Mononuclear cell (primary cell): ENCODE measurements at regions not wholly inside any gene's neighbourhood (a gene's known extent, or its start where the extent isn't known, plus 50 kb on each side); places are given as distances from the start of the nearest gene placed in this dataset.
"Not testable (repeated sequence)": the region's sequence is repeated elsewhere in the genome, so short reads cannot be mapped to it uniquely, and the experiment has no call there.

Experiments
- H3K27me3 ChIP-seq: 2 replicates; pipeline ENCODE4 v1.6.0; 2011; ENCODE audit warnings: low read length, control low read depth; ENCODE audit not compliant: insufficient read depth
- H3K4me1 ChIP-seq: 2 replicates; pipeline ENCODE4 v1.5.1; 2011; ENCODE audit warnings: mild to moderate bottlenecking, low read length, control low read depth; ENCODE audit not compliant: insufficient read depth
- H3K4me3 ChIP-seq: 2 replicates; pipeline ENCODE4 v1.5.1; 2011; ENCODE audit warnings: mild to moderate bottlenecking, low read length, moderate library complexity
- H3K9me3 ChIP-seq: 2 replicates; pipeline ENCODE4 v1.5.1; 2011; ENCODE audit warnings: low read depth, mild to moderate bottlenecking, control low read depth, low read length

- Histone ChIP-seq H3K4me3 (no peak overlapping the region), H3K27me3 (no peaks in the 10 kb centered on the region), H3K9me3 (no peaks in the 10 kb centered on the region), H3K4me1 (no peaks in the 10 kb centered on the region)
These were observed 154.8 kb upstream of the FAR2 start for GRCh38 chr12:28994179-28994715.

GRCh38 chr12:28996688-28997087 lies 152.4 kb upstream of the FAR2 start:
- H3K4me3 ChIP-seq, result no peak overlapping the region
- no peaks in the 10 kb centered on the region for H3K9me3 ChIP-seq
- no peaks in the 10 kb centered on the region for H3K27me3 ChIP-seq
- no peaks in the 10 kb centered on the region for H3K4me1 ChIP-seq

GRCh38 chr12:28998662-28999120 lies 150.4 kb upstream of the FAR2 start:
- Histone ChIP-seq H3K4me1 (no peaks in the 10 kb centered on the region), H3K27me3 (no peaks in the 10 kb centered on the region), H3K9me3 (no peaks in the 10 kb centered on the region), H3K4me3 (no peak overlapping the region)

- Histone ChIP-seq H3K27me3 (no peaks in the 10 kb centered on the region), H3K9me3 (no peaks in the 10 kb centered on the region), H3K4me1 (no peaks in the 10 kb centered on the region), H3K4me3 (no peak overlapping the region)
These were observed 144.8 kb upstream of the FAR2 start for GRCh38 chr12:29004066-29004935.

- Histone ChIP-seq H3K4me3 (no peak overlapping the region), H3K4me1 (no peaks in the 10 kb centered on the region), H3K27me3 (no peaks in the 10 kb centered on the region), H3K9me3 (no peaks in the 10 kb centered on the region)
These were observed 144.2 kb upstream of the FAR2 start for GRCh38 chr12:29004936-29005304.

GRCh38 chr12:29008786-29009185 lies 140.3 kb upstream of the FAR2 start:
- Histone ChIP-seq H3K27me3 (no peaks in the 10 kb centered on the region), H3K4me1 (no peaks in the 10 kb centered on the region)

GRCh38 chr12:29012673-29013072 lies 136.4 kb upstream of the FAR2 start:
- Histone ChIP-seq H3K4me3 (no peak overlapping the region), H3K4me1 (no peaks in the 10 kb centered on the region), H3K9me3 (no peaks in the 10 kb centered on the region), H3K27me3 (no peaks in the 10 kb centered on the region)

More at GRCh38 chr12:29008786-29009185, 140.3 kb upstream of the FAR2 start:
- Histone ChIP-seq H3K9me3 (no peaks in the 10 kb centered on the region), H3K4me3 (no peak overlapping the region)

- H3K27me3 ChIP-seq, H3K4me1 ChIP-seq, H3K4me3 ChIP-seq, H3K9me3 ChIP-seq: not testable (repeated sequence)
These were observed 131.5 kb upstream of the FAR2 start for GRCh38 chr12:29017532-29017931.

- Histone ChIP-seq H3K4me3 (no peak overlapping the region), H3K27me3 (no peaks in the 10 kb centered on the region), H3K4me1 (no peaks in the 10 kb centered on the region), H3K9me3 (no peaks in the 10 kb centered on the region)
These were observed 125.5 kb upstream of the FAR2 start for GRCh38 chr12:29023436-29024076.

- no peaks in the 10 kb centered on the region for H3K27me3 ChIP-seq
- H3K4me1 ChIP-seq, result no peaks in the 10 kb centered on the region
- H3K9me3 ChIP-seq, result no peaks in the 10 kb centered on the region
- H3K4me3 ChIP-seq, result no peak overlapping the region
These were observed 125.0 kb upstream of the FAR2 start for GRCh38 chr12:29024117-29024516.

GRCh38 chr12:29025937-29026336 lies 123.1 kb upstream of the FAR2 start:
- H3K27me3 ChIP-seq, result no peaks in the 10 kb centered on the region
- no peak overlapping the region for H3K4me3 ChIP-seq
- H3K4me1 ChIP-seq, result no peaks in the 10 kb centered on the region
- no peaks in the 10 kb centered on the region for H3K9me3 ChIP-seq

GRCh38 chr12:29026419-29026818 lies 122.7 kb upstream of the FAR2 start:
- Histone ChIP-seq H3K27me3 (no peaks in the 10 kb centered on the region), H3K4me1 (no peaks in the 10 kb centered on the region), H3K4me3 (no peak overlapping the region), H3K9me3 (no peaks in the 10 kb centered on the region)

- not testable (repeated sequence) for H3K4me1 ChIP-seq, H3K9me3 ChIP-seq, H3K4me3 ChIP-seq, H3K27me3 ChIP-seq
These were observed 119.6 kb upstream of the FAR2 start for GRCh38 chr12:29029484-29029883.

- Histone ChIP-seq H3K4me3 (no peak overlapping the region), H3K9me3 (no peaks in the 10 kb centered on the region), H3K27me3 (no peaks in the 10 kb centered on the region), H3K4me1 (no peaks in the 10 kb centered on the region)
These were observed 119.1 kb upstream of the FAR2 start for GRCh38 chr12:29030006-29030405.

- no peaks in the 10 kb centered on the region for H3K4me1 ChIP-seq
- H3K27me3 ChIP-seq, result no peaks in the 10 kb centered on the region
- H3K9me3 ChIP-seq, result no peaks in the 10 kb centered on the region
- H3K4me3 ChIP-seq, result no peak overlapping the region
These were observed 116.6 kb upstream of the FAR2 start for GRCh38 chr12:29032446-29032845.
